ENCODE measurements at regions not wholly inside any gene's neighbourhood (a gene's known extent, or its start where the extent isn't known, plus 50 kb on each side); places are given as distances from the start of the nearest gene placed in this dataset.

DNA sequence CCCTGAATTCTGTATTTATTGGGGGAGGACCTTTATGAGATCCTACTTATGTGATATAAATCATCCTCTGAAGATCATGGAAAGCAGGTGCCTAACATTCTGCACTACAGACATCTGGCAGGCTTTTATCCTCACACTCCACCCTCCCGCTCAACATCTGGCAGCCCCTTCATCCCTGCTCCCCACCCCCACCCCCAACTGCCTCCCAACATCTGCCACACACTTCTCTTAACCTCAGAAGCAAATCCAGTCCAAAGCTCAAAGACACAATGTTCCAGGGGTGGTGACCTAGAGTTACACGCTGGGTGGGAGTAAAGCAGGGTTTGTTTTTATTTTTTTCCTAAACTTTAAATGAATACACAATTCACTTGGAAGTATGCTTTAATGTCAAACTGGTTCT, 184.5 kb upstream of the ATP11B start:
- no peaks in the 10 kb centered on the region for H3K36me3 ChIP-seq (ENCODE audit: control insufficient read depth in 1 of 2, insufficient read depth in 2 of 2, low read length in 2 of 2)
- H2AFZ ChIP-seq (ENCODE audit: insufficient read depth, low read length, poor library complexity): no peak overlapping the region
- no peaks in the 10 kb centered on the region for H3K79me1 ChIP-seq (ENCODE audit: low read length)
- no peaks in the 10 kb centered on the region for H3K4me1 ChIP-seq (ENCODE audit: control insufficient read depth in 1 of 2, insufficient read depth in 2 of 2, low read length in 2 of 2)
- no peak overlapping the region for H2AK5ac ChIP-seq (ENCODE audit: low read length)
- H3K4ac ChIP-seq (ENCODE audit: low read depth, low read length): no peak overlapping the region
- H3K14ac ChIP-seq (ENCODE audit: low read length): no peak overlapping the region
- H3K9me3 ChIP-seq (ENCODE audit: insufficient read depth, low read depth, low read length): no peaks in the 10 kb centered on the region
- no peak overlapping the region for H4K8ac ChIP-seq (ENCODE audit: low read depth, low read length)
- no peak overlapping the region for H2BK5ac ChIP-seq (ENCODE audit: low read depth, low read length, poor library complexity)
- no peak for DNase-seq
- no peak overlapping the region for H3K9ac ChIP-seq (ENCODE audit: low read length)
- H4K91ac ChIP-seq (ENCODE audit: low read depth, low read length): no peak overlapping the region
- WGBS (ENCODE audit: extremely low coverage, insufficient coverage, insufficient read length): no CpG with 5 or more reads among the region's 2 CpGs
- no peak overlapping the region for H3K18ac ChIP-seq (ENCODE audit: low read length)
- H3K4me3 ChIP-seq (ENCODE audit: low read depth, low read length): no peak overlapping the region
- no peak overlapping the region for H3K27ac ChIP-seq (ENCODE audit: low read depth, low read length)
- H3K23ac ChIP-seq (ENCODE audit: low read length): no peak overlapping the region
- no peak overlapping the region for H2BK12ac ChIP-seq (ENCODE audit: low read length)
- H3K27me3 ChIP-seq (ENCODE audit: insufficient read depth, low read length): no peaks in the 10 kb centered on the region
- no peak overlapping the region for H4K12ac ChIP-seq (ENCODE audit: low read depth, low read length)
- H3K79me2 ChIP-seq (ENCODE audit: control insufficient read depth, insufficient read depth, low read length, poor library complexity): no peaks in the 10 kb centered on the region
- no peak overlapping the region for H3K4me2 ChIP-seq (ENCODE audit: low read length)
- H2BK120ac ChIP-seq (ENCODE audit: insufficient read depth, low read length, poor library complexity): no peak overlapping the region

DNA sequence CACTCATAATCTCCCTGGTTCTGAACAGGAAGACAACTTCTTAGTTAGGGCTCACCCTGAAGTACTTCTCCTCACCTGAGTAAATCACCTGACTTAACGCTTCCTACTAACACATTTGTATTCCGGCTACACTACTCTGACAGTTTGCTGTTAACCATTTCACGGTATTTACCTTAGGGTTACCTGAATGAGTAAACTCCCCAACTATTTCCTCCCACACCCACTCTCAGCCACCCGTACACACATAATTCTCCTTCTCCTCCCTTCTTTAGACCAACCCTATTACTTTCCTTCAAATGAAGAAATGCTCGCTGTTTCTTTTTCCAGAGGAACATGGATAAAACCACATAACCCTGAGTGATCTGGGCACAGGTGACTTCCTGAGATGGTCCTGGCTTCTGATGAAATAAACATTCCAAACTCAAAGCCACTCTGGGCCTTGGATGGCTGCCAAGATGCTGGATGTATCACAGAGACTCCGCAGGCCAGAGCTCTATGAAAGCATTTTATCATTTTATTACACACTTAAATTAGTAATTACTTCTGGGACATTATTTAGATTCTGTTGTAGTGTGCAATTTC, 183.6 kb upstream of the ATP11B start:
- Histone ChIP-seq H3K23ac (ENCODE audit: low read length) (no peak overlapping the region), H3K9me3 (ENCODE audit: insufficient read depth, low read depth, low read length) (no peaks in the 10 kb centered on the region), H2AK5ac (ENCODE audit: low read length) (no peak overlapping the region), H2AFZ (ENCODE audit: insufficient read depth, low read length, poor library complexity) (no peak overlapping the region), H3K79me2 (ENCODE audit: control insufficient read depth, insufficient read depth, low read length, poor library complexity) (no peaks in the 10 kb centered on the region), H3K27ac (ENCODE audit: low read depth, low read length) (no peak overlapping the region), H3K4me3 (ENCODE audit: low read depth, low read length) (no peak overlapping the region), H3K4me2 (ENCODE audit: low read length) (no peak overlapping the region), H4K12ac (ENCODE audit: low read depth, low read length) (no peak overlapping the region), H3K4ac (ENCODE audit: low read depth, low read length) (no peak overlapping the region), H3K27me3 (ENCODE audit: insufficient read depth, low read length) (no peaks in the 10 kb centered on the region), H4K8ac (ENCODE audit: low read depth, low read length) (no peak overlapping the region), H2BK120ac (ENCODE audit: insufficient read depth, low read length, poor library complexity) (no peak overlapping the region), H2BK5ac (ENCODE audit: low read depth, low read length, poor library complexity) (no peak overlapping the region), H3K14ac (ENCODE audit: low read length) (no peak overlapping the region), H3K36me3 (ENCODE audit: control insufficient read depth in 1 of 2, insufficient read depth in 2 of 2, low read length in 2 of 2) (no peaks in the 10 kb centered on the region), H3K79me1 (ENCODE audit: low read length) (no peaks in the 10 kb centered on the region), H3K9ac (ENCODE audit: low read length) (no peak overlapping the region), H3K18ac (ENCODE audit: low read length) (no peak overlapping the region), H4K91ac (ENCODE audit: low read depth, low read length) (no peak overlapping the region), H3K4me1 (ENCODE audit: control insufficient read depth in 1 of 2, insufficient read depth in 2 of 2, low read length in 2 of 2) (no peaks in the 10 kb centered on the region), H2BK12ac (ENCODE audit: low read length) (no peak overlapping the region)
- WGBS (ENCODE audit: extremely low coverage, insufficient coverage, insufficient read length): no CpG with 5 or more reads among the region's 6 CpGs
- no peak for DNase-seq

DNA sequence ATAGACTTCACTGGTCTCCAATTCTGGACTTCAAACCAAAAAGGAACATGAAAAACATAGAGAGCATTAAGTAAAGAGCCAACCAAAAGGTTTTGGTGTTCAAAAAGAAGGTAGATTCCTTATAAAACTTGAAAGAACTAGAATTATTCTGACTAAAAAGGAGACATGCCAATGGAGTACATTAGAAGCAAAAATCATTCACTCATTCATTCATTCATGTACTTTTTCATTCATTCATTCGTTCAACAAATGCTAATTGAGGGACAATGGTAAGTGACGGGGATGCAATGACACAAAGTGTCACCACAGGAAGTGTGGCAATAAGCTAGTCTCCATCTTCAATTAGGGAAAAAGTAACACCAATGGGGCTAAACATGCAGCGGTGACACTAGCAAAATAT, 181.0 kb upstream of the ATP11B start:
- H3K9me3 ChIP-seq (ENCODE audit: insufficient read depth, low read depth, low read length): no peaks in the 10 kb centered on the region
- no peak overlapping the region for H3K14ac ChIP-seq (ENCODE audit: low read length)
- H2BK120ac ChIP-seq (ENCODE audit: insufficient read depth, low read length, poor library complexity): no peak overlapping the region
- H3K4me2 ChIP-seq (ENCODE audit: low read length): no peak overlapping the region
- H3K4ac ChIP-seq (ENCODE audit: low read depth, low read length): no peak overlapping the region
- H3K4me1 ChIP-seq (ENCODE audit: control insufficient read depth in 1 of 2, insufficient read depth in 2 of 2, low read length in 2 of 2): no peaks in the 10 kb centered on the region
- no peak overlapping the region for H3K27ac ChIP-seq (ENCODE audit: low read depth, low read length)
- H2AK5ac ChIP-seq (ENCODE audit: low read length): no peak overlapping the region
- H2AFZ ChIP-seq (ENCODE audit: insufficient read depth, low read length, poor library complexity): no peak overlapping the region
- H3K79me1 ChIP-seq (ENCODE audit: low read length): no peaks in the 10 kb centered on the region
- no peak overlapping the region for H3K9ac ChIP-seq (ENCODE audit: low read length)
- no CpG with 5 or more reads among the region's 3 CpGs for WGBS (ENCODE audit: extremely low coverage, insufficient coverage, insufficient read length)
- no peaks in the 10 kb centered on the region for H3K27me3 ChIP-seq (ENCODE audit: insufficient read depth, low read length)
- H2BK5ac ChIP-seq (ENCODE audit: low read depth, low read length, poor library complexity): no peak overlapping the region
- H3K23ac ChIP-seq (ENCODE audit: low read length): no peak overlapping the region
- no peak overlapping the region for H3K18ac ChIP-seq (ENCODE audit: low read length)
- H4K12ac ChIP-seq (ENCODE audit: low read depth, low read length): no peak overlapping the region
- no peaks in the 10 kb centered on the region for H3K79me2 ChIP-seq (ENCODE audit: control insufficient read depth, insufficient read depth, low read length, poor library complexity)
- no peak overlapping the region for H3K4me3 ChIP-seq (ENCODE audit: low read depth, low read length)
- H4K8ac ChIP-seq (ENCODE audit: low read depth, low read length): no peak overlapping the region
- H4K91ac ChIP-seq (ENCODE audit: low read depth, low read length): no peak overlapping the region
- no peaks in the 10 kb centered on the region for H3K36me3 ChIP-seq (ENCODE audit: control insufficient read depth in 1 of 2, insufficient read depth in 2 of 2, low read length in 2 of 2)
- H2BK12ac ChIP-seq (ENCODE audit: low read length): no peak overlapping the region
- no peak for DNase-seq

DNA sequence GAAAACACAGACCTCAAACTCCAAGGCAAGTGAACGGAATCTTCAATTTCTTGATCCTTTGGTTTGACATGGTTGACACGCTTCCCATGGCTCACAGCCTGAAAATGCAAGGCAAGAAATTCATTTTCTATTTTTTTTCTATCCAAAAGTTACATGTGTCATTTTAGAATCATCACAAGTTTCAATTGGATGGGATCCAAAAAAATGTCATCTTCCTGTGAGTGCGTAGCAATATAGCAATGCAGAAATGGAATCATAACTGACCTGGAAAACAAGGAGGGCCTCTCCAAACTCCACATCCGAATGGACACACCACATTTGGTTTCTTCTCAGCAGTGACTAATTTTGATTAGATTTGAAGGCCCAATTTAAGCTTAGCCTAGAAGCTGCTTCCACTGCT, 175.8 kb upstream of the ATP11B start:
- H3K27ac ChIP-seq (ENCODE audit: low read depth, low read length): no peak overlapping the region
- no peak overlapping the region for H4K12ac ChIP-seq (ENCODE audit: low read depth, low read length)
- no peak overlapping the region for H4K91ac ChIP-seq (ENCODE audit: low read depth, low read length)
- H3K4me1 ChIP-seq (ENCODE audit: control insufficient read depth in 1 of 2, insufficient read depth in 2 of 2, low read length in 2 of 2): no peaks in the 10 kb centered on the region
- H2AK5ac ChIP-seq (ENCODE audit: low read length): no peak overlapping the region
- H2AFZ ChIP-seq (ENCODE audit: insufficient read depth, low read length, poor library complexity): no peak overlapping the region
- no peak overlapping the region for H2BK5ac ChIP-seq (ENCODE audit: low read depth, low read length, poor library complexity)
- H3K23ac ChIP-seq (ENCODE audit: low read length): no peak overlapping the region
- no peak overlapping the region for H3K4ac ChIP-seq (ENCODE audit: low read depth, low read length)
- H3K14ac ChIP-seq (ENCODE audit: low read length): no peak overlapping the region
- no CpG with 5 or more reads among the region's 4 CpGs for WGBS (ENCODE audit: extremely low coverage, insufficient coverage, insufficient read length)
- no peak overlapping the region for H2BK12ac ChIP-seq (ENCODE audit: low read length)
- no peak overlapping the region for H2BK120ac ChIP-seq (ENCODE audit: insufficient read depth, low read length, poor library complexity)
- no peak overlapping the region for H3K4me3 ChIP-seq (ENCODE audit: low read depth, low read length)
- H3K79me1 ChIP-seq (ENCODE audit: low read length): no peaks in the 10 kb centered on the region
- no peak overlapping the region for H3K18ac ChIP-seq (ENCODE audit: low read length)
- DNase-seq: no peak
- H3K36me3 ChIP-seq (ENCODE audit: control insufficient read depth in 1 of 2, insufficient read depth in 2 of 2, low read length in 2 of 2): no peaks in the 10 kb centered on the region
- no peaks in the 10 kb centered on the region for H3K79me2 ChIP-seq (ENCODE audit: control insufficient read depth, insufficient read depth, low read length, poor library complexity)
- no peaks in the 10 kb centered on the region for H3K9me3 ChIP-seq (ENCODE audit: insufficient read depth, low read depth, low read length)
- no peak overlapping the region for H3K4me2 ChIP-seq (ENCODE audit: low read length)
- H3K9ac ChIP-seq (ENCODE audit: low read length): no peak overlapping the region
- no peaks in the 10 kb centered on the region for H3K27me3 ChIP-seq (ENCODE audit: insufficient read depth, low read length)
- no peak overlapping the region for H4K8ac ChIP-seq (ENCODE audit: low read depth, low read length)
